ENCODE measurements at regions not wholly inside any gene's neighbourhood (a gene's known extent, or its start where the extent isn't known, plus 50 kb on each side); places are given as distances from the start of the nearest gene placed in this dataset.

GRCh38 chr1:100614570-100614969 is 76.6 kb downstream of the GPR88 start:
- Histone ChIP-seq H3K4me1 (no peaks in the 10 kb centered on the region), H3K9me3 (no peaks in the 10 kb centered on the region), H3K36me3 (replicated peaks in 1 of 2; ENCODE audit: insufficient read depth in 1 of 2, low read depth in 2 of 2) (no peaks in the 10 kb centered on the region), H3K27ac (no peak overlapping the region), H3K27me3 (no peaks in the 10 kb centered on the region), H3K4me3 (no peak overlapping the region)
- intact Hi-C loops (cut with DNase I): no loop called here
- ATAC-seq: no peak
- WGBS, 2 donors: 64% methylated on average over 6 of the region's 6 CpGs
- no peak for TF ChIP-seq POLR2A (IDR thresholded peaks at IDR 0.05)
- TF ChIP-seq, protein P1, sequence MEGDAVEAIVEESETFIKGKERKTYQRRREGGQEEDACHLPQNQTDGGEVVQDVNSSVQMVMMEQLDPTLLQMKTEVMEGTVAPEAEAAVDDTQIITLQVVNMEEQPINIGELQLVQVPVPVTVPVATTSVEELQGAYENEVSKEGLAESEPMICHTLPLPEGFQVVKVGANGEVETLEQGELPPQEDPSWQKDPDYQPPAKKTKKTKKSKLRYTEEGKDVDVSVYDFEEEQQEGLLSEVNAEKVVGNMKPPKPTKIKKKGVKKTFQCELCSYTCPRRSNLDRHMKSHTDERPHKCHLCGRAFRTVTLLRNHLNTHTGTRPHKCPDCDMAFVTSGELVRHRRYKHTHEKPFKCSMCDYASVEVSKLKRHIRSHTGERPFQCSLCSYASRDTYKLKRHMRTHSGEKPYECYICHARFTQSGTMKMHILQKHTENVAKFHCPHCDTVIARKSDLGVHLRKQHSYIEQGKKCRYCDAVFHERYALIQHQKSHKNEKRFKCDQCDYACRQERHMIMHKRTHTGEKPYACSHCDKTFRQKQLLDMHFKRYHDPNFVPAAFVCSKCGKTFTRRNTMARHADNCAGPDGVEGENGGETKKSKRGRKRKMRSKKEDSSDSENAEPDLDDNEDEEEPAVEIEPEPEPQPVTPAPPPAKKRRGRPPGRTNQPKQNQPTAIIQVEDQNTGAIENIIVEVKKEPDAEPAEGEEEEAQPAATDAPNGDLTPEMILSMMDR (IDR thresholded peaks at IDR 0.05): no peak
- DNase-seq: no peak

- 77 to 88% methylated on average over 4 of the region's 4 CpGs for WGBS, 2 donors
- Histone ChIP-seq H3K36me3 (replicated peaks in 1 of 2; ENCODE audit: insufficient read depth in 1 of 2, low read depth in 2 of 2) (no peaks in the 10 kb centered on the region), H3K27me3 (no peaks in the 10 kb centered on the region), H3K27ac (no peak overlapping the region), H3K4me3 (no peak overlapping the region), H3K4me1 (no peaks in the 10 kb centered on the region), H3K9me3 (no peaks in the 10 kb centered on the region)
- intact Hi-C loops (cut with DNase I): no loop called here
- DNase-seq: no peak
- TF ChIP-seq POLR2A (IDR thresholded peaks at IDR 0.05): no peak
- TF ChIP-seq, protein P1 (IDR thresholded peaks at IDR 0.05): no peak
- ATAC-seq: no peak
Measured at GRCh38 chr1:100615686-100616085, 77.7 kb downstream of the GPR88 start.

- TF ChIP-seq POLR2A (IDR thresholded peaks at IDR 0.05): no peak
- TF ChIP-seq, protein P1 (IDR thresholded peaks at IDR 0.05): no peak
- ATAC-seq: peak; percentile 27
- 30 to 35% methylated on average over 4 of the region's 4 CpGs for WGBS, 2 donors
Measured at GRCh38 chr1:100616121-100616621, 78.2 kb downstream of the GPR88 start.

GRCh38 chr1:100622037-100622436 is 84.1 kb downstream of the GPR88 start:
- Histone ChIP-seq H3K4me3 (no peak overlapping the region), H3K27ac (peak overlapping the region; percentile 30 to 68 (median 53)), H3K27me3 (no peaks in the 10 kb centered on the region), H3K36me3 (replicated peaks in 1 of 2; ENCODE audit: insufficient read depth in 1 of 2, low read depth in 2 of 2) (no peaks in the 10 kb centered on the region), H3K4me1 (peaks cover 19% of the 10 kb centered on the region), H3K9me3 (no peaks in the 10 kb centered on the region)
- peak; percentile 76 for ATAC-seq
- TF ChIP-seq POLR2A (IDR thresholded peaks at IDR 0.05): no peak
- TF ChIP-seq, protein P1 (IDR thresholded peaks at IDR 0.05): no peak
- intact Hi-C loops (cut with DNase I): no loop called here
- peak in 3 of 4 donors; percentile 7 to 49 (median 46) for DNase-seq
- WGBS, 2 donors: 9 to 12% methylated on average over 1 of the region's 1 CpG

More at GRCh38 chr1:100616121-100616621, 78.2 kb downstream of the GPR88 start:
- Histone ChIP-seq H3K27ac (peak overlapping the region in 1 of 4 donors; percentile 13), H3K4me3 (no peak overlapping the region), H3K4me1 (no peaks in the 10 kb centered on the region), H3K36me3 (replicated peaks in 1 of 2; ENCODE audit: insufficient read depth in 1 of 2, low read depth in 2 of 2) (no peaks in the 10 kb centered on the region), H3K27me3 (no peaks in the 10 kb centered on the region), H3K9me3 (no peaks in the 10 kb centered on the region)
- no peak for DNase-seq
- intact Hi-C loops (cut with DNase I): no loop called here

DNA sequence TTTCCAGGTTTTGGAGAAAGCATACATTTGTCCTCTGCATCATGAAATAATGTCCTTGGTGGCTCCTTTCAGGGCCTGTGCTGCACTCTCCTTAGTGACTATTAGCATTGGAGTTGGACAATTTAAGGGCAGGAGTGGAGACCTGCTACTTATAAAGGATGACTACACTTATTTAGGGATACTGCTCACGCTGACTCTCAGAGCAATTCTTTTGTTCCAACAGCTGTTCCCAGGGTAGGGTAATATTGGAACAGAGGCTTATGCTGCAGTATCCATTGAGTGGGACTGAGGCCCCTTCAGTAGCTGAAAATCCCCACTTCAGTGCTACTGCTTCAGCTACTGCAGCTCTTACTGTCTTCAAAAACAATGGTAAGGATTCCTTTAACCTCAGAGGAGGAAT is 84.6 kb downstream of the GPR88 start:
- intact Hi-C loops (cut with DNase I): no loop called here
- DNase-seq (no peak), ATAC-seq (no peak)
- H3K36me3 ChIP-seq (replicated peaks in 1 of 2; ENCODE audit: insufficient read depth in 1 of 2, low read depth in 2 of 2): no peaks in the 10 kb centered on the region
- no peaks in the 10 kb centered on the region for H3K9me3 ChIP-seq
- no peak overlapping the region for H3K4me3 ChIP-seq
- H3K27me3 ChIP-seq: no peaks in the 10 kb centered on the region
- 82 to 87% methylated on average over 1 of the region's 1 CpG for WGBS, 2 donors
- peaks cover 19% of the 10 kb centered on the region for H3K4me1 ChIP-seq
- H3K27ac ChIP-seq: peak overlapping the region; percentile 30 to 68 (median 53)
- TF ChIP-seq POLR2A (IDR thresholded peaks at IDR 0.05): no peak
- TF ChIP-seq, protein P1 (IDR thresholded peaks at IDR 0.05): no peak
